Sigmoid colon (tissue), 4 donors: ENCODE measurements at regions not wholly inside any gene's neighbourhood (a gene's known extent, or its start where the extent isn't known, plus 50 kb on each side); places are given as distances from the start of the nearest gene placed in this dataset.

Experiments
- EP300 ChIP-seq, 4 donors: sonication (generic); formaldehyde crosslinking; IDR thresholded peaks; one replicate each; pipeline ENCODE4 v1.6.1; 2017; ENCODE audit warnings: antibody characterized with exemption in 4 of 4
- POLR2A ChIP-seq, 2 donors: fragments of 450-650 bp; IDR thresholded peaks; one replicate each; pipeline ENCODE4 v1.6.1; 2016; ENCODE audit warnings: antibody characterized with exemption in 2 of 2, mild to moderate bottlenecking in 2 of 2, moderate library complexity in 2 of 2
- POLR2AphosphoS5 ChIP-seq, 4 donors: sonication (generic); formaldehyde crosslinking; IDR thresholded peaks; one replicate each; pipeline ENCODE4 v1.6.1; 2017; ENCODE audit warnings: antibody characterized with exemption in 4 of 4
- TF ChIP-seq, protein P1 (sequence below), 4 experiments: fragments of 450-650 bp in 3 of 4; fragments of 200-600 bp in 1 of 4; IDR thresholded peaks; one replicate each; pipeline ENCODE4 v1.5.1; 2016 to 2019; ENCODE audit warnings: antibody characterized with exemption in 4 of 4, mild to moderate bottlenecking in 3 of 4, moderate library complexity in 2 of 4

DNA sequence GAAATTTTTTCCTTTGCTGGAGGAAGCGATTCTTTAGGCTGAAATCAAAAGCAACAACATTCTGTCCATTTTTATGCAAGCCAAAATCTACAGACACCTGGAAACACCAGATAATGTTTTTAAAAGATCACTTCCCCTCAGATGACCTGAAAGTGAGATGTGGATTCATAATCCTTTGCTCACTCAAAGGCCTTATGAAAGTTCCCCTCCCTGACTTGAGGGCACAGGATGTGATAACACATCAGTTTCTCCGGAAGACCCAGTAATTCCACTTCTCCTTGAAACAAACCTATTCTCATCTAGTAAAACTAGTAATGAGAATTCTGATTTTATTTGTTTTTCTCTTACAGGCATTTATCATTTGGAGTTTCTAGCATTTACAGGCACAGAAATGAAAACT is 218.3 kb upstream of the RND3 start:
- TF ChIP-seq POLR2A (IDR thresholded peaks at IDR 0.05) (no peak), POLR2AphosphoS5 (IDR thresholded peaks at IDR 0.05) (no peak), EP300 (IDR thresholded peaks at IDR 0.05) (no peak)
- TF ChIP-seq, protein P1, sequence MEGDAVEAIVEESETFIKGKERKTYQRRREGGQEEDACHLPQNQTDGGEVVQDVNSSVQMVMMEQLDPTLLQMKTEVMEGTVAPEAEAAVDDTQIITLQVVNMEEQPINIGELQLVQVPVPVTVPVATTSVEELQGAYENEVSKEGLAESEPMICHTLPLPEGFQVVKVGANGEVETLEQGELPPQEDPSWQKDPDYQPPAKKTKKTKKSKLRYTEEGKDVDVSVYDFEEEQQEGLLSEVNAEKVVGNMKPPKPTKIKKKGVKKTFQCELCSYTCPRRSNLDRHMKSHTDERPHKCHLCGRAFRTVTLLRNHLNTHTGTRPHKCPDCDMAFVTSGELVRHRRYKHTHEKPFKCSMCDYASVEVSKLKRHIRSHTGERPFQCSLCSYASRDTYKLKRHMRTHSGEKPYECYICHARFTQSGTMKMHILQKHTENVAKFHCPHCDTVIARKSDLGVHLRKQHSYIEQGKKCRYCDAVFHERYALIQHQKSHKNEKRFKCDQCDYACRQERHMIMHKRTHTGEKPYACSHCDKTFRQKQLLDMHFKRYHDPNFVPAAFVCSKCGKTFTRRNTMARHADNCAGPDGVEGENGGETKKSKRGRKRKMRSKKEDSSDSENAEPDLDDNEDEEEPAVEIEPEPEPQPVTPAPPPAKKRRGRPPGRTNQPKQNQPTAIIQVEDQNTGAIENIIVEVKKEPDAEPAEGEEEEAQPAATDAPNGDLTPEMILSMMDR (IDR thresholded peaks at IDR 0.05), result no peak
